ENCODE measurements at regions not wholly inside any gene's neighbourhood (a gene's known extent, or its start where the extent isn't known, plus 50 kb on each side); places are given as distances from the start of the nearest gene placed in this dataset.

DNA sequence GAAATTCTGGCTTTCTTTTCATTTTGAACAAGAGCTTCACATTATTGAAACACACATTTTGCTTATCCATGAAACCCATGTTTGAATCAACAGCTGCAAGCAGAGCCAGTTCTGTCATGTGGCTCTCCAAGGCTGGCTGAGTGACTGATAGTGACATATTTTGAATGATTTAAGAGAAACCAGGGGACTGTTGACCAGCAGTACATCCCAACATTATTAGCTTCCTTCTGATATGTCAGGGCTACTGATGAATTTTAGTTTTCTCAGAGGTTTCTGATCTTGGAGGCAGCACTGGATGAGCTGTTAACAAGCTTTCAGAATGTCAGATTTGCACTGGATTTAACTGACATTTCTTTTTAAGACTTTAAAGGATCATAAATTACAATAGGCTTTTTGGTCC lies 74.6 kb upstream of the GRXCR1 start:
- TF ChIP-seq, protein P1, sequence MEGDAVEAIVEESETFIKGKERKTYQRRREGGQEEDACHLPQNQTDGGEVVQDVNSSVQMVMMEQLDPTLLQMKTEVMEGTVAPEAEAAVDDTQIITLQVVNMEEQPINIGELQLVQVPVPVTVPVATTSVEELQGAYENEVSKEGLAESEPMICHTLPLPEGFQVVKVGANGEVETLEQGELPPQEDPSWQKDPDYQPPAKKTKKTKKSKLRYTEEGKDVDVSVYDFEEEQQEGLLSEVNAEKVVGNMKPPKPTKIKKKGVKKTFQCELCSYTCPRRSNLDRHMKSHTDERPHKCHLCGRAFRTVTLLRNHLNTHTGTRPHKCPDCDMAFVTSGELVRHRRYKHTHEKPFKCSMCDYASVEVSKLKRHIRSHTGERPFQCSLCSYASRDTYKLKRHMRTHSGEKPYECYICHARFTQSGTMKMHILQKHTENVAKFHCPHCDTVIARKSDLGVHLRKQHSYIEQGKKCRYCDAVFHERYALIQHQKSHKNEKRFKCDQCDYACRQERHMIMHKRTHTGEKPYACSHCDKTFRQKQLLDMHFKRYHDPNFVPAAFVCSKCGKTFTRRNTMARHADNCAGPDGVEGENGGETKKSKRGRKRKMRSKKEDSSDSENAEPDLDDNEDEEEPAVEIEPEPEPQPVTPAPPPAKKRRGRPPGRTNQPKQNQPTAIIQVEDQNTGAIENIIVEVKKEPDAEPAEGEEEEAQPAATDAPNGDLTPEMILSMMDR (conservative IDR thresholded peaks at IDR 0.05), result no peak
- no peak for TF ChIP-seq EZH2 (IDR thresholded peaks at IDR 0.05; ENCODE audit: low read depth)
